ENCODE measurements at regions not wholly inside any gene's neighbourhood (a gene's known extent, or its start where the extent isn't known, plus 50 kb on each side); places are given as distances from the start of the nearest gene placed in this dataset.
"Not testable (repeated sequence)": the region's sequence is repeated elsewhere in the genome, so short reads cannot be mapped to it uniquely, and the experiment has no call there.

GRCh38 chr9:83191154-83191553, 128.2 kb upstream of the RASEF start:
- DNase-seq (no peak), ATAC-seq (no peak)
- Histone ChIP-seq H3K36me3 (no peaks in the 10 kb centered on the region), H3K4me3 (no peak overlapping the region), H3K27me3 (peaks cover 0 to 10% (median 4%) of the 10 kb centered on the region in 3 donors), H3K4me1 (no peaks in the 10 kb centered on the region), H3K9me3 (no peaks in the 10 kb centered on the region), H3K27ac (no peak overlapping the region)
- in situ Hi-C loops (cut with MboI; ENCODE audit: low sequenced_read_pairs in 4 of 4): no loop called here
- no peak for TF ChIP-seq POLR2A (IDR thresholded peaks at IDR 0.05)
- TF ChIP-seq, protein P1, sequence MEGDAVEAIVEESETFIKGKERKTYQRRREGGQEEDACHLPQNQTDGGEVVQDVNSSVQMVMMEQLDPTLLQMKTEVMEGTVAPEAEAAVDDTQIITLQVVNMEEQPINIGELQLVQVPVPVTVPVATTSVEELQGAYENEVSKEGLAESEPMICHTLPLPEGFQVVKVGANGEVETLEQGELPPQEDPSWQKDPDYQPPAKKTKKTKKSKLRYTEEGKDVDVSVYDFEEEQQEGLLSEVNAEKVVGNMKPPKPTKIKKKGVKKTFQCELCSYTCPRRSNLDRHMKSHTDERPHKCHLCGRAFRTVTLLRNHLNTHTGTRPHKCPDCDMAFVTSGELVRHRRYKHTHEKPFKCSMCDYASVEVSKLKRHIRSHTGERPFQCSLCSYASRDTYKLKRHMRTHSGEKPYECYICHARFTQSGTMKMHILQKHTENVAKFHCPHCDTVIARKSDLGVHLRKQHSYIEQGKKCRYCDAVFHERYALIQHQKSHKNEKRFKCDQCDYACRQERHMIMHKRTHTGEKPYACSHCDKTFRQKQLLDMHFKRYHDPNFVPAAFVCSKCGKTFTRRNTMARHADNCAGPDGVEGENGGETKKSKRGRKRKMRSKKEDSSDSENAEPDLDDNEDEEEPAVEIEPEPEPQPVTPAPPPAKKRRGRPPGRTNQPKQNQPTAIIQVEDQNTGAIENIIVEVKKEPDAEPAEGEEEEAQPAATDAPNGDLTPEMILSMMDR (IDR thresholded peaks at IDR 0.05 in 4 of 5, conservative IDR thresholded peaks at IDR 0.05 in 1 of 5): no peak
- intact Hi-C loops (cut with DNase I; ENCODE audit: low total_unique reads): no loop called here

GRCh38 chr9:83189026-83189425, 126.1 kb upstream of the RASEF start:
- intact Hi-C loops (cut with DNase I; ENCODE audit: low total_unique reads); in situ Hi-C loops (cut with MboI; ENCODE audit: low sequenced_read_pairs in 4 of 4); H3K9me3 ChIP-seq; ATAC-seq; H3K4me3 ChIP-seq; H3K27ac ChIP-seq; H3K4me1 ChIP-seq; H3K36me3 ChIP-seq; DNase-seq: not testable (repeated sequence)
- H3K27me3 ChIP-seq: peaks cover 0 to 10% (median 0%) of the 10 kb centered on the region in 3 donors

DNA sequence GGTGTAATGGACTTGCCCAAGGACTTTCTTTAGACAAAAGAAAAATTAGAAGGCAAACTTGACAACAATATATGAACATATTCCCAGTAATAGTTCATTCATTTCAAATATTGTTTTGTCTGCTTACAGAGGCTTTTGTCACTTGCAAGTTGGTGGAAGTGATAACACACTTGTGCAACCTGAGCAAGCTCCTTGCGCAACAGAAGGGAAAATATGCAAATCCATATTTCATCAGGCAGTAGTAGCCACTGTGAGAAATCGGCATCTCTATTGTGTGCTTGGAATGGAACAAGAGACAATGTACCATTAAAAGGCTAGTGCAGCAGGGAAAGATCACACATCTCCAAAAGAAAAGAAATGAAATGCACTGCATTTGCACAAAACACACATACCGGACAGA, 125.3 kb upstream of the RASEF start:
- Histone ChIP-seq H3K9me3 (no peaks in the 10 kb centered on the region), H3K36me3 (no peaks in the 10 kb centered on the region), H3K27ac (no peak overlapping the region), H3K27me3 (peaks cover 0 to 4% (median 0%) of the 10 kb centered on the region in 3 donors), H3K4me3 (no peak overlapping the region), H3K4me1 (peaks cover 0 to 3% of the 10 kb centered on the region in 2 donors)
- no peak for ATAC-seq
- no peak for TF ChIP-seq POLR2A (IDR thresholded peaks at IDR 0.05)
- TF ChIP-seq, protein P1 (IDR thresholded peaks at IDR 0.05 in 4 of 5, conservative IDR thresholded peaks at IDR 0.05 in 1 of 5): no peak
- in situ Hi-C loops (cut with MboI; ENCODE audit: low sequenced_read_pairs in 4 of 4): no loop called here
- DNase-seq: no peak
- intact Hi-C loops (cut with DNase I; ENCODE audit: low total_unique reads): no loop called here

DNA sequence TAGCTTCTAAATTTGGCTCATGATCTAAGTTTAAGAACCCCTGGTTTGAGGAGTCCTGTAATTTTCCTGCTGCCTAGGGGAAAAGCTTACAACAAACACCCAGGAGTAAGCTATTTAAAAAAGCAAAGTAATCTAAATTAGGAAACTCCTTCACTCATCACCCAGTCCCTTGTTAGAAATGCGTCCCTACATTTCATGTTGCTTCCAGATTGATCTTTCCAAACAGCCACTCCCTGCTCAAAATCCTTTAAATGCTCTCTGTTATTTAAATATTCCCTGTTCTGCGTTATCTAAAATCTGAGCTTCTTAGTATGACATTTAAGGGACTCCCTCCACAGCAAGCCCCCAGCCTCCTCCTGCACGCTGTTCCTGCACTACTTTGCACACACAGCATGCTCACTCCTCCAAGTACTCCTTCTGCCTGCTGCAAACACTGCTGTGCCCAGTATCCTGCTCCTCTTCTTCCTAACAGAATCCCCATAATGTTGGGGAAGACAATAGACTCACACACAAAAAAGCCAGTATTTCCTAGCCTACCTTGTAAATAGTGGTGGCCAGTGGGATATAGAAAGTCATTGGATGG, 123.3 kb upstream of the RASEF start:
- H3K36me3 ChIP-seq: no peaks in the 10 kb centered on the region
- DNase-seq (no peak), ATAC-seq (no peak)
- H3K9me3 ChIP-seq: no peaks in the 10 kb centered on the region
- H3K27ac ChIP-seq: no peak overlapping the region
- TF ChIP-seq POLR2A (IDR thresholded peaks at IDR 0.05): no peak
- TF ChIP-seq, protein P1 (IDR thresholded peaks at IDR 0.05 in 4 of 5, conservative IDR thresholded peaks at IDR 0.05 in 1 of 5): no peak
- no peak overlapping the region for H3K4me3 ChIP-seq
- in situ Hi-C loops (cut with MboI; ENCODE audit: low sequenced_read_pairs in 4 of 4) (no loop called here), intact Hi-C loops (cut with DNase I; ENCODE audit: low total_unique reads) (no loop called here)
- peaks cover 0 to 3% of the 10 kb centered on the region in 2 donors for H3K4me1 ChIP-seq
- H3K27me3 ChIP-seq: no peaks in the 10 kb centered on the region

DNA sequence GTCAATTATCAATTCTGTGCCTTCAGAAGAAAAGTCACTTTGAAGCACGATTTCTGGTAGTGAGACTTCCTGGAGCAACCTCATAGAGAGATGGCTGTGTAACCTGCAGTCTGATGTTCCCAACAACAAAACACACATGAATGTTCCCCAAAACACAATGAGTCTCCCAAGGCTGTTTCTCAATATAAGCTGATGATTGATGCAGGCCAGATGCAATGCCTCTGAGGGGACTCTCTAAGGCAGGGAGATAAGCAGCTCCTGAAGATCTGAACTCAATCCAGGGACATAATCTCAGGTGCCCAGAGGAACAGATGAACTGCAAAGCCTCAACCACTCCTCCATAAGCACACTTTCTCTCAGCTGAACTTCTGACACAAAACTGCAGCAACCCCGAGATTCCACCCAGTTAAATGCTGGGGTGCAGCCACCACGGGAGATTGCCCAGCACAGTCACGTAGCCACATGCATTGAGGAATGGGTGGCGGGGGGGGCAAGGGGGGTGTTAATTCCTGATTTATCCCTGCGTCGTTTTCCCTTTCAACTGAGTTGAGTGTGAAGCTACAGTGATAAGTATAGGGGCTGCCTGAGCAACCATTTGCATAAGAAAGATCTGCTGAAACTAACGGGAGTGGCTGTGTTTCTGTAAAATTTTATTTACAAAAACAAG, 122.7 kb upstream of the RASEF start:
- H3K36me3 ChIP-seq: no peaks in the 10 kb centered on the region
- H3K9me3 ChIP-seq: no peaks in the 10 kb centered on the region
- no peak overlapping the region for H3K27ac ChIP-seq
- H3K27me3 ChIP-seq: no peaks in the 10 kb centered on the region
- in situ Hi-C loops (cut with MboI; ENCODE audit: low sequenced_read_pairs in 4 of 4) (no loop called here), intact Hi-C loops (cut with DNase I; ENCODE audit: low total_unique reads) (no loop called here)
- DNase-seq: no peak
- peaks cover 0 to 3% of the 10 kb centered on the region in 2 donors for H3K4me1 ChIP-seq
- TF ChIP-seq, protein P1 (IDR thresholded peaks at IDR 0.05 in 4 of 5, conservative IDR thresholded peaks at IDR 0.05 in 1 of 5): no peak
- no peak for TF ChIP-seq POLR2A (IDR thresholded peaks at IDR 0.05)
- no peak overlapping the region for H3K4me3 ChIP-seq
- ATAC-seq: no peak

Measured in gastrocnemius medialis (tissue), 4 donors.